Activated CD8-positive, alpha-beta memory T cell treated with anti-CD3 and anti-CD28 coated beads for 24 hours (primary cell): ENCODE measurements at regions not wholly inside any gene's neighbourhood (a gene's known extent, or its start where the extent isn't known, plus 50 kb on each side); places are given as distances from the start of the nearest gene placed in this dataset.
A peak's percentile ranks its signal among the peaks of the same experiment; 100 is the strongest.
"Not testable (repeated sequence)": the region's sequence is repeated elsewhere in the genome, so short reads cannot be mapped to it uniquely, and the experiment has no call there.

Experiments used
- DNase-seq: peaks from one replicate; pipeline ENCODE4 v3.0.0-alpha.2; 2020

DNA sequence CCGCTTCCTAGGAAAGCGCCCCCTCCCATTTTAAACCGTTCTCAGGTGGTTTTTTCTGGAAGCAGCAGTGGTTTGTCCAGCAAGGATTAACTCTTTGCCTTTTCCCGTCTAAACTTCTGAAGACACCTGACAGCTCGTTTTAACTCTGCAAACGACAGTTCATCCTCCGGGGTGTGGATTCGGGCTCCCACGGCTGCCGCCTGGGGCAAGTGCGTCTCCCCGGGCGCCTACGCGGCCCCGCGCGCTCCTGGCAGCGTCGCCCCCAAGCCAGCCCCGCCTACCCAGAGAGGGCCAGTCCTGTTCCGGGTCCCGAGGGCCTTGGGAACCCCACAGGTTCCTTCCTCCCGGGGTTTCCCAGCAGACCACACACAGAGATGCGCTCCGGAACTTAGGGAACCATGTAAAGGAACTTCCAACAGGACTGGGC is 54.4 kb downstream of the PRR18 start:
- peak; percentile 54 for DNase-seq

DNA sequence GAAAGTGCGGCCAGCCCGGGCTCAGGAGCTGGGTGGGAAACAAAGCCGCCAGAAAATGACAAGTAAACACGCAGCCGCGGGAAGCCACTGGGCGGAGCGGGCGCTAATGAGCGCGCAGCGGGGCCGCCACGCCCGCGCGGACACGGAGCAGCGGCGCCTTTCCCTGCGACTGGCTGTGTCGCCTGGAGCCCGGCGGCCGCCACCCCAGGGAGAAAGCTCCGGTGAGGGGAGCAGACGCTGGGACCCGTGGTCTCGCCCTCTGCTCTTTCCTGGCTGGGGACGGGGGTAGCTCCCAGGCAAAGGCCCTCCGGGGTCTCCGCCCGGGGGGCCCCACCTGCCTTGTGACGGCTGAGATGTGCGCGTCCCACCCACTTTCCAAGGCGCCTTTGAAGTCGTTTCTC is 54.9 kb downstream of the PRR18 start:
- DNase-seq, result peak; percentile 64

DNA sequence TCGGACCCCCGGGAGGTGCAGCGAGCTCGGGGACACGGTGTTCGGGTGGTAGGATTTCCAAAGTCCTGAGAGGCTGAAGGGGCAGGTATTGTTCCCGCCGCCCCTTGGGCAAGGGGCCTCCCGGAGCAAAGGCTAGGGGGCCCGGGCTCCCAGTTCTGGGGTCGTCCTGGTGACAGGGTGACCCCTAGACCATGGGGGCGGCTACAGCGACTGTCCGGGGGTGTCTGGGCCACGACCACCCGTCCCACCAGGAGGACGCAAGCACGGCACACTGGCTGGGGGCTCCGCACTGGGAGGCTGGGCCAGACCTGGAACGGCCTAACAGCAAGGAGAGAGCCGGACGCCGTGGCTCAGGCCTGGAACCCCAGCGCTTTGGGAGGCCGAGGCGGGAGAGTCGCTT is 55.6 kb downstream of the PRR18 start:
- no peak for DNase-seq

DNA sequence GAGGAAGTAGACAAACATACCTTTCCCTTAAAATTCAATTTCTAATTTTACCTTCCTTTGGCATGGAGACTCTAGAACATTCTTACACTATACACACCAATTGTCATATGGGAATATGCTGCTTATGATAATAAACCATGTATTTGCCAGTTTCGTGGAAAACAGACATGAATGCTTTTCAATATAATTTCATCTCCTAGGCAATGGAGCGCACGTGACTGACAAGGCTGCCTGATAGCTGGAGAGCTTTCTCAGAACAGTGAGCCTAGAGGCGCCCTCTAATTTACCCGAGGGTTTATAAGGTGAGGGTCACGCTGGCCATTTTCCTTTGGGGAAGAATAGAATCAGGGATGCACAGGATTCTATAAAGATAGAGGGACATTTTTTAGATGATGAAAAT is 56.5 kb downstream of the PRR18 start:
- no peak for DNase-seq

DNA sequence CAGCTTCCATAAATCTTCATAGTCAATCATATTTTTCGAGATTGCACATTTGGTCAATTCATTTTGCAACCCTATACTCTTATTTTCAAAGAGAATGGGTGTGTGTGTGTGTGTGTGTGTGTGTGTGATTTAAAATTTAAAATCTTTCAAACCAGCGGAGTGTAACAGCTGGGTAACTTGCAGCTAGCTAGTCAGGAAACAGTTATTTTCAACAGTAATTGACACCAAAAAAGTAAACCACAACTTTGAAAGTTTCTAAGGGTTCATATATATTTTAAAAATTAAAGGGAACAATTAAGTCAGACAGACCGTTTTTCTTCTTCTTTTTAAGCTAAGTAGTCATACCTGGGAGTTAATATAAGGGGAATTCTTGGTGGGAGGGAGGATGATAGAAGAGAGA is 57.0 kb downstream of the PRR18 start:
- DNase-seq, result no peak

DNA sequence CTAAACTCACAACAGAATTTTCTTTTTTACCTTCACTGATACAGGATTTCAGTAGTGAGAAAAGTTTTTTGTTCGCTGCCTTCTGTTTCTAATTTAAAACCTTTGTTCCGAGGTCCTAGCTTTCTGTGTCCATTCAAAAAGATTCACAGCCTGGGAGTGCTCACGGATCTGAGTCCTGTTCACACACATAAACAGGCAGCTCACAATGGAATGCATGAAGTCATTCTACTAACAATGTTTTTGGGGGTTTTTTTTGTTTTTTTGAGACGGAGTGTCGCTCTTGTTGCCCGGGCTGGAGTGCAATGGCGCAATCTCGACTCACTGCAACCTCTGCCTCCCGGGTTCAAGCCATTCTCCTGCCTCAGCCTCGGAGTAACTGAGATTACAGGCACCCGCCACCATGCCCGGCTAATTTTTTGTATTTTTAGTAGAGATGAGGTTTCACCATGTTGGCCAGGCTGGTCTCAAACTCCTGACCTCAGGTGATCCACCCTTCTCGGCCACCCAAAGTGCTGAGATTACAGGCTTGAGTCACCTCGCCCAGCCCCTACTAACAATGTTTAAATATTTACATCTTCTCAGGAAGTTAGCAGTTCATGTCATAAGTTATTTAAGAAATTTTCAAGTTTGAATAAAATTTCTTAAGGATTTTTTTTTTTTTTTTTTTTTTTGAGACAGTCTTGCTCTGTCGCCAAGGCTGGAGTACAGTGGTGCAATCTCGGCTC is 59.0 kb downstream of the PRR18 start:
- DNase-seq, result not testable (repeated sequence)

DNA sequence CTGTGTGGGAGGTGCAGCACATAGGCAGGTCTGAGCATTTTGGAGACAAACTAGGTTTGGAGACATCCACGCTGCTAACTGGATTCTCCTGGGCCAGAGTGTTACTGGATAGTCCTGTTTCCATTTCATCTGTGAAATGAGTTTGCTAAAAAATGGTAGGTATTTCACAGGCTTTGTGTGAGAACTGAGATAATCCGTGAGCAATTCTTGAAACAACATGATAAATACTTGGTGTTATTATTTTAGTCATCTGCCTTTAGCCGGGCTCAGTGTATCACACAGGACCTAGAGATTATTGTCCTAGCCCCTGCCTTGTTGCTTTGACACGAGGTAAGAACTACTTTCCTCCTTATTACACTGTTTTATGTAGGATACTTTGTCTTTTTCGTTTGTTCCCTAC is 63.0 kb downstream of the PRR18 start:
- no peak for DNase-seq

DNA sequence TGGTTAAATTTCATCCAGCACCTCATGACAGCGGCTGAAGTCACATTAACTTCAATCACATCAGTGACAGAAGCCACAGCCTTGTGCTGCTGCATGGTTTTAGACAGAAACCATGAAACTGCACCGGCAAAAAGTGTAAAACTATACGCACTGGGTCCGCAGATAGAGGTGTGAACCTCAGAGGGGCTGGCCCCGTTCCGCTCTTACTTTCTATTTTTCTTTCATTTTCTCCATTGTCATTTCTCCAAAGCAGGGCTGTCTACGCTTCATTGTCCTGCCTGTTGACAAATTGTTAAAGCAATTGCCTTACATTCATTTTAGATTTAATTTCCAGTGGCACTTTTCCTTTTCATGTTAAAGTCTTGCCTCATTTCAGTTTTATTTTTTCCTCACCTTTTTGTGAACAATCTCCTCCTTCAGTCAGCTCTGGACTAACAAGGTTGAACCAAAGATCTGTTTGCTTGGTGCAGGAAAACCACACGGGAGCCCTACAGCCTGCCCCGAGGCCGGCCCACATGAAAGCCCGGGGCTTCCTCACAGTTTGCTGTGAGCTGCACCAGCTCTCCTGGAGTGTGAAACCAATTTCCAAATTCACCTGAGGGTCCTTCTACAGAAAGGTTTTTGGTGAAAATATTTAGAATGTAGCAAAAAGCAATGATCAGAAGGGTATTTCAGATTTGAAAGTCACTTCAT is 63.7 kb downstream of the PRR18 start:
- DNase-seq, result peak; percentile 67

DNA sequence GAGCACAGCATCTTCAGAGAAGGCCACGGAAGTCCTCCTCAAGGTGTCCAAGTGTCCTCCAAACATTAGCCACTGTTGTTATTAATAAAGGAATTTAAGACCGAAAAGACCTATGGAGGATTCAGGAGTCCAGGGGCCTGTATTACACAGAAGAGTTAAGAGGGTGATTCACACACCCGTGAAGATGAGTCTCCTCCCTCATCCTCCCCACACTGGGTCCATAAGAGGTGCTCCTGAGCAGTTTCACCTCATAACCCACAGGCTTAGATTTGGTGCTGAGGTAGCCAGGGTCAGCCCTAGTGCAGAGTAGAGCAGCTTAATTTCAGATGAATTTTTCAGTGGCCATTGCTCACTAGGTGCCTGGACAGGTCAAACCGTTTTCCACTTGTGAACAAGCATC is 65.3 kb downstream of the PRR18 start:
- no peak for DNase-seq

DNA sequence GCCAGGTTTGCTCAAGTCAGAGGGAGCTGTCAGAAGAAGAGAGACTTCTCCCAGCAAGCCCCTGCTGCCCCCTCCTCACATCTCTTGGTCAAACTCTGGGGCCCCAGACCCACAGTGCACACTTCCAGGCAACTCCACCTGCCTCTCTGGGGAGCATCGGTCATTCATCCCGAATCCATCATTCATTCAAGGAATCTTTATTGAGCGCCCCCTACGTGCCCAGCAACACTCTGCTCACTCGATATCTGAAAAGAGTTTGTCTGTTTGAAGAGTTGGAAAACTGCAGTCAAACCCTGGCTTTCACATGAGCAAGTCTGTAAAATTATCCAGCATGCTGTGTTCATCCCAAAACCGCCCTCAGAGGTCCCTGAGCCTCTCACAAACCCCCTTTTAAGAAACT is 66.2 kb downstream of the PRR18 start:
- DNase-seq, result no peak

DNA sequence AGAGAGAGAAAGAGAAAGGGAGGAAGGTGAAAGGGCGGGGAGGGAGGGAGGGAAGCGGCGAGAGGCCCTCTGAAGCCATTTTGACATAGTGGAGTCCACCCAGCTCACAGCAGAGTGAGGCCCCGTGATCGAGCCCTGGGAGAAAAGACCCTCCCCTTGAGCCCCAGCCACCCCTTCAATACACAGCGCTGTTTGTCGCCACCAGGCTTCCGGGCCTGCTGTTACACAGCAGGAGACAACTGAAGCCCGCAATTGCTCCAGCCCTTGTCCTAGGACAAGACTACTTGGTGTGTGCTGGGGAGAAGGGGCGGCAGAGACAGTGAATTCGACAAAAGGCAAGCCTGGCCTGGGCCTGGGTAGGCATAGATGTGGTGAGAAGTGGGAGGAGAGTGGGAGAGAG is 67.3 kb downstream of the PRR18 start:
- no peak for DNase-seq

DNA sequence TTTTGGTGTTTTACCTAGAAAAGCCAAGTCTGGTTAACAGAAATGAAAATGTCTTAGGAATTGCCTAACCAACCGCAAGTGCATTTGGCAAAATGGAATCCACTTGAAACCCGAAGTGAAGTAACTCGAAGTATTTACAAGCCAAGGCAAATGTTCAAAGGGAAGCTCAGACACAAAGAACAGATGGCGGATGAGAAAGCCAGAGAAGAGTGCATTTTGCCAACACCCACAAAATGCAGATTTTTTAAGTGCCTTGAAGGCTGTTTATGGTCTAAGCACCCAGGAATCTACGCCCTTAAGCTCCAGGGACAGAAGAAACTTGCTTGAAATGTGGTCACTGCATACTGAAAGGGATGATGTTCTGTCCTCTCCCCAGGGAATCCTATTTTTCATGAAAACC is 70.0 kb upstream of the TBXT start:
- no peak for DNase-seq

DNA sequence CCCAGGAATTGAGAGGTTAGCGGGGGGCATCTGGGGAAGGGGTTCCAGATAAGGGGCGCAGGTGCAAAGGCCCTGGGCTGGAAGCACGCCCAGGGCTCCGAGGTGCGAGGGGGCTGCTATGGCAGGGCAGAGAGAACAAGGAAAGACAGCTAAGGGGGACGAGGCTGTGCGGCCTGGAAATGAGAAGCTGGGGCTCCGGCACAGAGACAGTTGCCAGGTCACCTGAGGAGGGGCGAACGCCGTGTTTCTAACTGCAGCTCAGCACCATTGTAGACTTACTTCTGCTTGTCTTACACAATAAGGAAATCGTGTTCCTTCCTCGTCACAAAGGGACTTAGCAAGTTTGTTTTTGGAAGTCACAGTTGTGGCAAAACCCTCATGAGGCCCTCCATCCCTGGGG is 68.9 kb upstream of the TBXT start:
- DNase-seq, result no peak

DNA sequence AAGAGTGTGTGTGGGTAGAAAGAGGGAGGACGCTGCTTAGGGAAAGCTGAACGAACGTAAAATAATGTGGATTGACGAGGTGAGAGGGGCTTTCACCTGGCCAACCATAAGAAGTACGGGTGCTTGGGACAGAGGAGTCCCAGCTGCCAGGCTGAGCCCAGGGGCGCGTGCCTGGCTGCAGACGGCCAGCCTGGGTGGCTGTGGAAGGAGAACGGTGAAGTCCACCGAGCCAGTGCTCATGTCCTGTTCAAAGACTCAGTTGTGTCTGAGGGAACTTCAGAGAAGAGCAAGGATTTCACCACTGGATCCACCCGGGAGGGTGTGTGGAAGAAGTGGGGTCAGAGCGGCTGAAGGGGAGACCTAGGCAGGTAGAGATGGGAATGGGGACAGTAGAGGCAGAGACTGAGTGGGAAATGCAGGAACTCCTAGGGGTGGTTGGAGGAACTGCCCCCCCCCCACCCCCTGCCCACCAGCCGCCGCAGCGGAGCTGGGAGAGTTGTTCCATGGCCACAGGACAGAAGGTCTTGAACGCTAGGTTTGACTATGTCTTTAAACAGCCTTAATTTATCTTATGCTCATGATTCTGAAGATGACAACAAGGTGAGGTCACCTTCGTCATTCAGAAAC is 68.1 kb upstream of the TBXT start:
- DNase-seq, result no peak

DNA sequence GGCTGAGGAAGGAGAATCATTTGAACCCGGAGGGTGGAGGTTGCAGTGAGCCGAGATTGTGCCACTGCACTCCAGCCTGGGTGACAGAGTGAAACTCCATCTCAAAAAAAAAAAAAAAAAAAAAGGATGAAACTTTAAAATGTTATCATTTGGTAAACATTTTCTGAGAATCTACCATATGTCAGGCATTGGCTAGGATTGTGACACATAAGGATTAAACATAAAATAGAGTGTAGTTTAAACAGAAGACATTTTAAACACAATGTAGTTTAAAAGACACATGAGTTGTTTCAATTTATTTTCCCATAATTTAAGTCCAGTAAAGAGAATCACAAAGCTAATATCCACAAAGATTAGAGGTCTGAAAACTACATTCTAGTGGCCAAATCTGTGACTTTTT is 63.5 kb upstream of the TBXT start:
- DNase-seq, result not testable (repeated sequence)

DNA sequence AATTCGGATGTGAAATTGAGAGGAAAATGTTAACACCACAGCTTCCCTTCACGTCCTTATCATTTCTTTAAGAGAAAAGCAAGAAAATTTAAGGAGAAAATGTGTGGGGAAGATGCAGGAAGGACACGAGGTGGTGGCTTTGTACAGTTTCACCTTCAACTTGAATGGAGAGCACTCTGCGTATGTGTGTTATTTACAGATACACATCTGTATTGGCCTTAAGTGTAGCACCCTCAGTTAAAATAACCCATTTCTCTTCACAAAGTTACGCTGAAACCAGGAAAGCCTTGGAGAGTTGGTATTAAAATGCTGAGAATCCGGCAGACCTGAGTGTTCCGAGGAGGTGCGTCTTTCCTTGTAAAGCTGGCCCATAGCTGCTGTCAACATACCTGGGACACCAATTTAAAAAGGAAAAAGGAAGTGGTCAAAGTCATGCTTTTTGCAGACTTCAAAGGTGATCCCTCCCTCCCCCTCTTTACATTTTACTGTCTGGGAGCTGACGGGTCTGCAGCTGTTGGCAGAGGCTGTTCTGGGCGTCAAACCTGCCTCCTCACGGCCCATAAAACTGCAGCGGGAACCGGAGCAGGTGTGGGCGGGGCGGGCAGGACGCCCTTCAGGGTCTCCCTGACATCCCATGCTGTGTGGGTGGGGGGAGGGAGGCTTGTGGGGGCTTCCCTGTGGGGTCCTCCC is 61.3 kb upstream of the TBXT start:
- no peak for DNase-seq

DNA sequence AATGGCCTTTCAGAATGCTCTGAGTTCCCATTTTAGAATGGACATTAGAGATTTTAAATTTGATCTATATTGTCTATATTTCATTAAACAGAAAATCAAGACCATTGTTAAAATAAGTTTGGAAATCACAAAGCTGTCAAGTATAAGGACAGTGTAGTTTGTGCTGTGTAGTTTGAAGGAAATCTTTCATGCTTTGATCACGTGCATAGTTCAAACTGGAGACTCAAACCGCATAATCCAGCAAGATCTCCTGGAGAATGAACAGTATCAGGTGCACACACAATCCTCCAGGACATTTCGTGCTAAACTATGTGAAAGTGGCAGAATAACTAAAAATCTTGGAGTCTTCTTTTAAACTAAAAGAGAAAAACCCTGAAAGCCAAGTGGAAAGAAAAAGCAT is 60.8 kb upstream of the TBXT start:
- DNase-seq, result no peak

DNA sequence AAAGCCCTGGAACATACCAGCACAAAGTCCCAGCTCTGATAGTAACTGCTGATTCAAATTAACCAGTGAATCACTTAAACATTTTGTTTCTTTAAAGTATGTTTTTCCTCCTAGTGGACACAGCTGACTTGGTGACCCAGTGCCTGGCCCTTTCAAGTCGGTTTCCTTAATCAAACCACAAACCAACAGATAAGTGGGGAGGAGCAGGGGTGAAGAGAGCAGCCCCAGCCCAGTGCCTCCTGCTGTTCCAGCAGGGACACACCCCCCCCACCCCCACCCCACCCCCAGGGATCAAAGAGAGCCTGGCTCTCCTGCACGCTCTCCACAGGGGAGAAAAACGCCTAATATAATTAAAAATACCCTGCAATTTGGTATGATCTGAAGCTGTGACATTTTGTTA is 55.4 kb upstream of the TBXT start:
- no peak for DNase-seq

DNA sequence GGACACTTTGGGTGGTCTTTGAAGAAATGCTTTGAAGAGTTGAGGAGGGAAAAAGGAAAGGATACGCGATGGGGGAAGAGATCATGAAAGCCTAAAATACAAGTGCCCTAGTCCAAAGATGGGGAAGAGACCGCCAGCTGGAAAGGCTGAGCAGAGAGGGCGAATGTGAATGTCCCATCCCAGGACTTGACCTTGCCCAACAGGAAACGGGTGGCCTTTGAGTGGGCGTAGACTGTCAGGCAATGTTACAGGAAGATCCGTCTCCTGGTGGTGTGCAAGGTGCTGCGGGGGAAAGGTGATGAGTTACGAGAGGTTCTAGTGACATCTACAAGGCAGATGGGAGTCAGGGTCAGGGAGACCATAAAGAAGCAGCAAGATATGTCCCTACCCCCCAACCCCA is 55.0 kb upstream of the TBXT start:
- no peak for DNase-seq

DNA sequence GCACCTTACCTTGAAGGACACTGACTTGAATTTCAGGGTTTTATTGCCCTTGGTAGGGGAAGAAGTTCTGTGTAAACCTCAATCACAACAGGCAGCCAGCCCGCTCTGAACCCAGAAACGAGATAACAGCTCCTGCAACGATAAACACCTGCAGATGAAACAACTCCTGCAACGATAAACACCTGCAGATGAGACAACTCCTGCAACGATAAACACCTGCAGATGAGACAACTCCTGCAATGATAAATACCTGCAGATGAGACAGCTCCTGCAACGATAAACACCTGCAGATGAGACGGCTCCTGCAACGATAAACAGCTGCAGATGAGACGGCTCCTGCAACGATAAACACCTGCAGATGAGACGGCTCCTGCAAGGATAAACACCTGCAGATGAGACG is 54.0 kb upstream of the TBXT start:
- DNase-seq, result no peak

DNA sequence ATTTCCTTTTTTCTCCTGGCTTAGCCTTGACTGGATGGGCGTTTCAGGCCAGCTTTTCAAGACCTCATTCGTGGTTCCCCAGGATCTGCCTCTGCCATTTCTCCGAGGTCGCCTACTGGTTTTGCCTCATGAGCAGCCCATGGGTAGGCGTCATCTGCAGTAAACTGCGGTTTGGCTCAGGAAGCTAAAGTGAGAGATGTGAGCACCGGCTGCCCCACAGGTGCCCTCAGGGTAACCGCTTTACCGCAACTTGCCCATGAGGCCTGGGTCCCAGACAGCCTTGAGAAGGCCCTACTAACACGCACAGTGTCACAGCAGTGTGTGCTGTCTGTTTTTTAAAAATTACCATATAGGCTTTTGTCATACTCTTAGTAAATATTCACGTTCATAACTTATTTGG is 53.4 kb upstream of the TBXT start:
- DNase-seq, result no peak
